Activated naive CD4-positive, alpha-beta T cell treated with anti-CD3 and anti-CD28 coated beads, Interleukin-2, amount 50 U/mL, for 72 hours (primary cell): ENCODE measurements at regions not wholly inside any gene's neighbourhood (a gene's known extent, or its start where the extent isn't known, plus 50 kb on each side); places are given as distances from the start of the nearest gene placed in this dataset.
A peak's percentile ranks its signal among the peaks of the same experiment; 100 is the strongest.
"Not testable (repeated sequence)": the region's sequence is repeated elsewhere in the genome, so short reads cannot be mapped to it uniquely, and the experiment has no call there.

Experiments used
- ATAC-seq, 2 donors: fragments of 150-1000 bp; cut with Tn5 transposase; 2 replicates each; pipeline ENCODE4 v1.10.0; 2021; ENCODE audit warnings: mild to moderate bottlenecking in 2 of 2, moderate library complexity in 2 of 2
- DNase-seq, 2 donors: peaks; one replicate each; pipeline ENCODE4 v3.0.0; 2021 to 2022; ENCODE audit warnings: low spot score in 2 of 2
- H3K27ac Mint-ChIP-seq, 2 donors: one replicate each; pipeline ENCODE4 v1.8.0; 2022; ENCODE audit warnings: mild to moderate bottlenecking in 2 of 2, mixed read lengths in 2 of 2
- H3K36me3 Mint-ChIP-seq, 2 donors: one replicate each; pipeline ENCODE4 v1.8.0; 2022; ENCODE audit warnings: mixed read lengths in 2 of 2
- H3K9me3 Mint-ChIP-seq, 2 donors: one replicate each; pipeline ENCODE4 v1.8.0; 2022; ENCODE audit warnings: mixed read lengths in 2 of 2

GRCh38 chr9:33719581-33720374 lies 75.6 kb upstream of the PRSS3 start:
- no peak overlapping the region for H3K27ac Mint-ChIP-seq
- no peaks in the 10 kb centered on the region for H3K9me3 Mint-ChIP-seq
- no peaks in the 10 kb centered on the region for H3K36me3 Mint-ChIP-seq
- DNase-seq, result peak; percentile 52 to 57
- peak; percentile 66 to 72 for ATAC-seq

GRCh38 chr9:33721674-33722358 lies 73.5 kb upstream of the PRSS3 start:
- H3K27ac Mint-ChIP-seq, result no peak overlapping the region
- DNase-seq (peak; percentile 83 to 94), ATAC-seq (peak; percentile 79 to 82)
- no peaks in the 10 kb centered on the region for H3K9me3 Mint-ChIP-seq
- no peaks in the 10 kb centered on the region for H3K36me3 Mint-ChIP-seq

- Mint-ChIP-seq H3K9me3 (no peaks in the 10 kb centered on the region), H3K36me3 (no peaks in the 10 kb centered on the region)
- no peak for DNase-seq
Observed at GRCh38 chr9:33722359-33722675, 73.0 kb upstream of the PRSS3 start.

GRCh38 chr9:33728613-33729012 lies 66.7 kb upstream of the PRSS3 start:
- H3K9me3 Mint-ChIP-seq, result peaks cover 0 to 4% of the 10 kb centered on the region in 2 donors
- H3K27ac Mint-ChIP-seq, result no peak overlapping the region
- no peak for ATAC-seq
- H3K36me3 Mint-ChIP-seq, result no peaks in the 10 kb centered on the region
- no peak for DNase-seq

More at GRCh38 chr9:33722359-33722675, 73.0 kb upstream of the PRSS3 start:
- no peak overlapping the region for H3K27ac Mint-ChIP-seq
- peak in 1 of 2 donors; percentile 25 for ATAC-seq

GRCh38 chr9:33731142-33731541 lies 64.2 kb upstream of the PRSS3 start:
- no peak for ATAC-seq
- Mint-ChIP-seq H3K9me3 (peaks cover 0 to 4% of the 10 kb centered on the region in 2 donors), H3K36me3 (no peaks in the 10 kb centered on the region), H3K27ac (peak overlapping the region in 1 of 2 donors; percentile 23)
- DNase-seq, result no peak

GRCh38 chr9:33731625-33732024 lies 63.7 kb upstream of the PRSS3 start:
- Mint-ChIP-seq H3K36me3 (no peaks in the 10 kb centered on the region), H3K9me3 (peaks cover 0 to 4% of the 10 kb centered on the region in 2 donors), H3K27ac (peak overlapping the region in 1 of 2 donors; percentile 23)
- no peak for DNase-seq
- no peak for ATAC-seq

GRCh38 chr9:33734247-33734940 lies 61.0 kb upstream of the PRSS3 start:
- H3K9me3 Mint-ChIP-seq, H3K27ac Mint-ChIP-seq: not testable (repeated sequence)

GRCh38 chr9:33734941-33735835 lies 60.2 kb upstream of the PRSS3 start:
- ATAC-seq, DNase-seq, H3K27ac Mint-ChIP-seq, H3K9me3 Mint-ChIP-seq, H3K36me3 Mint-ChIP-seq: not testable (repeated sequence)

More at GRCh38 chr9:33734247-33734940, 61.0 kb upstream of the PRSS3 start:
- DNase-seq, H3K36me3 Mint-ChIP-seq, ATAC-seq: not testable (repeated sequence)

- ATAC-seq (no peak), DNase-seq (no peak)
- H3K36me3 Mint-ChIP-seq, result peaks cover 0 to 9% of the 10 kb centered on the region in 2 donors
- H3K27ac Mint-ChIP-seq, result no peak overlapping the region
- peaks cover 4 to 9% of the 10 kb centered on the region in 2 donors for H3K9me3 Mint-ChIP-seq
Observed at GRCh38 chr9:33737811-33738606, 57.4 kb upstream of the PRSS3 start.

- H3K9me3 Mint-ChIP-seq, result peaks cover 4 to 9% of the 10 kb centered on the region in 2 donors
- DNase-seq (no peak), ATAC-seq (no peak)
- no peak overlapping the region for H3K27ac Mint-ChIP-seq
- peaks cover 0 to 9% of the 10 kb centered on the region in 2 donors for H3K36me3 Mint-ChIP-seq
Observed at GRCh38 chr9:33739398-33739797, 56.0 kb upstream of the PRSS3 start.

GRCh38 chr9:33740075-33740474 lies 55.3 kb upstream of the PRSS3 start:
- H3K9me3 Mint-ChIP-seq, result peaks cover 4 to 9% of the 10 kb centered on the region in 2 donors
- no peak overlapping the region for H3K27ac Mint-ChIP-seq
- DNase-seq (no peak), ATAC-seq (no peak)
- H3K36me3 Mint-ChIP-seq, result peaks cover 0 to 9% of the 10 kb centered on the region in 2 donors

GRCh38 chr9:33740958-33741357 lies 54.4 kb upstream of the PRSS3 start:
- DNase-seq, H3K36me3 Mint-ChIP-seq, H3K9me3 Mint-ChIP-seq, H3K27ac Mint-ChIP-seq, ATAC-seq: not testable (repeated sequence)

- ATAC-seq (no peak), DNase-seq (no peak)
- peaks cover 0 to 9% of the 10 kb centered on the region in 2 donors for H3K36me3 Mint-ChIP-seq
- no peak overlapping the region for H3K27ac Mint-ChIP-seq
- H3K9me3 Mint-ChIP-seq, result peaks cover 4 to 9% of the 10 kb centered on the region in 2 donors
Observed at GRCh38 chr9:33742051-33742450, 53.3 kb upstream of the PRSS3 start.

GRCh38 chr9:33742519-33742918 lies 52.8 kb upstream of the PRSS3 start:
- Mint-ChIP-seq H3K36me3 (peaks cover 0 to 9% of the 10 kb centered on the region in 2 donors), H3K27ac (no peak overlapping the region), H3K9me3 (peaks cover 4 to 9% of the 10 kb centered on the region in 2 donors)
- ATAC-seq, result no peak
- no peak for DNase-seq
